IMR-90 (cell line): ENCODE measurements at regions not wholly inside any gene's neighbourhood (a gene's known extent, or its start where the extent isn't known, plus 50 kb on each side); places are given as distances from the start of the nearest gene placed in this dataset.

ENCODE experiments used
- ATAC-seq: fragments of 200-7000 bp; cut with Tn5 transposase; 2 replicates; pipeline ENCODE4 v1.9.1; 2020; ENCODE audit warnings: low read depth, mild to moderate bottlenecking, moderate library complexity
- BruUV-seq: library from RNA; stranded (reverse); fragments of 400-500 nt; replicated peaks from 2 replicates; lab custom pipeline; 2021; lab: Mats Ljungman, UMichigan
- CTCF ChIA-PET: fragments of 300-600 bp; formaldehyde crosslinking; extraction: SDS; loops from one replicate; lab custom pipeline; 2021; ENCODE audit warnings: antibody characterized with exemption; lab: Yijun Ruan, JAX
- POLR2A ChIA-PET: fragments of 300-600 bp; sonication (Branson Sonifier 250); formaldehyde crosslinking; loops from one replicate; lab custom pipeline; 2022; ENCODE audit warnings: antibody characterized with exemption; ENCODE audit not compliant: unreplicated experiment; lab: Charles Lee
- DNase-seq: peaks from one replicate; pipeline ENCODE4 v3.0.0; 2013
- H2AFZ ChIP-seq: replicated peaks from 2 replicates; pipeline ENCODE3; 2013; ENCODE audit warnings: low read length, mild to moderate bottlenecking; ENCODE audit not compliant: poor library complexity
- H2AK5ac ChIP-seq: 2 replicates; pipeline ENCODE4 v1.6.1; 2013; ENCODE audit warnings: low read depth, low read length, inconsistent platforms
- H2AK9ac ChIP-seq: replicated peaks from 2 replicates; pipeline ENCODE3; 2013; ENCODE audit warnings: mild to moderate bottlenecking, low read depth, low read length, moderate library complexity; ENCODE audit not compliant: poor library complexity
- H2BK120ac ChIP-seq: 2 replicates; pipeline ENCODE4 v1.6.1; 2013; ENCODE audit warnings: low read depth, low read length, inconsistent platforms
- H2BK15ac ChIP-seq: 3 replicates; pipeline ENCODE4 v1.6.1; 2013; ENCODE audit warnings: low read depth, low read length, inconsistent platforms
- H2BK20ac ChIP-seq: 2 replicates; pipeline ENCODE4 v1.6.1; 2013; ENCODE audit warnings: low read depth, mild to moderate bottlenecking, inconsistent platforms, low read length, moderate library complexity
- H2BK5ac ChIP-seq: 2 replicates; pipeline ENCODE4 v1.6.1; 2013; ENCODE audit warnings: mild to moderate bottlenecking, low read depth, low read length, inconsistent platforms; ENCODE audit not compliant: poor library complexity, severe bottlenecking
- H3K14ac ChIP-seq: replicated peaks from 2 replicates; pipeline ENCODE4 v1.6.1; 2013; ENCODE audit warnings: low read depth, low read length, inconsistent platforms
- H3K18ac ChIP-seq: 2 replicates; pipeline ENCODE4 v1.6.1; 2013; ENCODE audit warnings: low read depth, low read length, control low read depth
- H3K23ac ChIP-seq: 2 replicates; pipeline ENCODE4 v1.6.1; 2013; ENCODE audit warnings: low read depth, low read length, inconsistent platforms
- H3K27ac ChIP-seq: 2 replicates; pipeline ENCODE4 v1.5.1; 2013; ENCODE audit warnings: mild to moderate bottlenecking, control low read depth, low read length; ENCODE audit not compliant: insufficient read depth
- H3K27me3 ChIP-seq: 2 replicates; pipeline ENCODE4 v1.6.1; 2013; ENCODE audit warnings: low read length; ENCODE audit not compliant: control insufficient read depth, insufficient read depth
- H3K36me3 ChIP-seq: 2 replicates; pipeline ENCODE4 v1.6.1; 2013; ENCODE audit warnings: low read length, mixed read lengths; ENCODE audit not compliant: control insufficient read depth, insufficient read depth
- H3K4ac ChIP-seq: 2 replicates; pipeline ENCODE4 v1.6.1; 2013; ENCODE audit warnings: low read depth, low read length, inconsistent platforms
- H3K4me1 ChIP-seq: 2 replicates; pipeline ENCODE4 v1.6.1; 2013; ENCODE audit warnings: low read length, mixed read lengths; ENCODE audit not compliant: control insufficient read depth, insufficient read depth
- H3K4me2 ChIP-seq: 2 replicates; pipeline ENCODE4 v1.6.1; 2013; ENCODE audit warnings: low read depth, mild to moderate bottlenecking, control low read depth, low read length, moderate library complexity
- H3K4me3 ChIP-seq: 2 replicates; pipeline ENCODE4 v1.5.1; 2013; ENCODE audit warnings: low read depth, mild to moderate bottlenecking, control low read depth, low read length, moderate library complexity; ENCODE audit not compliant: insufficient read depth
- H3K56ac ChIP-seq: 2 replicates; pipeline ENCODE4 v1.6.1; 2013; ENCODE audit warnings: low read length, inconsistent platforms; ENCODE audit not compliant: insufficient read depth; ENCODE audit errors: extremely low read depth
- H3K79me1 ChIP-seq, 2 experiments: 2 replicates each; pipeline ENCODE4 v1.6.1; 2013; ENCODE audit warnings: low read length in 2 of 2, inconsistent platforms in 1 of 2, low read depth in 1 of 2
- H3K9ac ChIP-seq: 2 replicates; pipeline ENCODE4 v1.6.1; 2013; ENCODE audit warnings: low read depth, low read length, control low read depth
- H3K9me1 ChIP-seq: 2 replicates; pipeline ENCODE4 v1.6.1; 2013; ENCODE audit warnings: low read length, inconsistent platforms; ENCODE audit not compliant: insufficient read depth
- H3K9me3 ChIP-seq: 2 replicates; pipeline ENCODE4 v1.6.1; 2013; ENCODE audit warnings: low read length; ENCODE audit not compliant: control insufficient read depth, insufficient read depth
- H4K20me1 ChIP-seq: 2 replicates; pipeline ENCODE4 v1.6.1; 2013; ENCODE audit warnings: low read length, inconsistent platforms; ENCODE audit not compliant: insufficient read depth
- H4K5ac ChIP-seq: 2 replicates; pipeline ENCODE4 v1.6.1; 2013; ENCODE audit warnings: mild to moderate bottlenecking, low read depth, low read length, control low read depth
- H4K8ac ChIP-seq, 2 experiments: 2 replicates each; pipeline ENCODE4 v1.6.1; 2013; ENCODE audit warnings: low read depth in 2 of 2, low read length in 2 of 2, control low read depth in 1 of 2, inconsistent platforms in 1 of 2
- H4K91ac ChIP-seq: 2 replicates; pipeline ENCODE4 v1.6.1; 2013; ENCODE audit warnings: low read depth, low read length, inconsistent platforms; ENCODE audit not compliant: insufficient read depth
- BHLHE40 ChIP-seq: fragments of 150-350 bp; IDR thresholded peaks from 2 replicates; pipeline ENCODE4 v1.6.1; 2016; ENCODE audit warnings: mild to moderate bottlenecking, low read depth, low read length
- CEBPB ChIP-seq: IDR thresholded peaks from 2 replicates; pipeline ENCODE4 v1.6.1; 2012; ENCODE audit warnings: low read depth, low read length, improper control_type of control experiment
- CHD1 ChIP-seq: IDR thresholded peaks from 2 replicates; pipeline ENCODE4 v1.6.1; 2012; ENCODE audit warnings: low read depth, low read length, improper control_type of control experiment
- FOS ChIP-seq: fragments of 150-350 bp; IDR thresholded peaks from 2 replicates; pipeline ENCODE4 v1.6.1; 2016; ENCODE audit warnings: low read depth, low read length
- MAFK ChIP-seq: IDR thresholded peaks from 2 replicates; pipeline ENCODE4 v1.6.1; 2012; ENCODE audit warnings: low read depth, low read length, improper control_type of control experiment
- MAZ ChIP-seq: IDR thresholded peaks from 2 replicates; pipeline ENCODE4 v1.6.1; 2012; ENCODE audit warnings: low read depth, mild to moderate bottlenecking, low read length, improper control_type of control experiment, moderate library complexity, borderline replicate concordance
- MXI1 ChIP-seq: IDR thresholded peaks from 2 replicates; pipeline ENCODE4 v1.6.1; 2012; ENCODE audit warnings: low read depth, mild to moderate bottlenecking, low read length, moderate library complexity, borderline replicate concordance
- NFE2L2 ChIP-seq: fragments of 150-350 bp; IDR thresholded peaks from 2 replicates; pipeline ENCODE4 v1.6.1; 2016; ENCODE audit warnings: low read depth, mild to moderate bottlenecking, low read length
- POLR2A ChIP-seq: IDR thresholded peaks from 2 replicates; pipeline ENCODE4 v1.6.1; 2012; ENCODE audit warnings: mild to moderate bottlenecking, low read depth, low read length
- RAD21 ChIP-seq: IDR thresholded peaks from 2 replicates; pipeline ENCODE4 v1.6.1; 2012; ENCODE audit warnings: low read length, improper control_type of control experiment
- RCOR1 ChIP-seq: IDR thresholded peaks from 2 replicates; pipeline ENCODE4 v1.6.1; 2012; ENCODE audit warnings: mild to moderate bottlenecking, low read length, improper control_type of control experiment; ENCODE audit not compliant: insufficient replicate concordance
- RFX5 ChIP-seq: IDR thresholded peaks from 2 replicates; pipeline ENCODE4 v1.8.0; 2012; ENCODE audit warnings: low read depth, mild to moderate bottlenecking, low read length, moderate library complexity
- SMC3 ChIP-seq: fragments of 150-350 bp; IDR thresholded peaks from 2 replicates; pipeline ENCODE4 v1.6.1; 2016; ENCODE audit warnings: low read depth, mild to moderate bottlenecking, antibody characterized with exemption, low read length, moderate library complexity
- WGBS, 2 experiments: methylation state at CpG; one replicate each; pipeline versions ENCODE4 v1.1.5 to v1.1.7; 2013; ENCODE audit warnings: missing lambda C conversion rate in 2 of 2; ENCODE audit not compliant: insufficient read length in 1 of 2; ENCODE audit errors: extremely low coverage in 2 of 2; 5-methylcytosine and 5-hydroxymethylcytosine counted together
- dilution Hi-C: fragments of 300-500 bp; cut with HindIII; formaldehyde crosslinking; loops from one replicate; pipeline ENCODE4 v1.14.3; 2018; ENCODE audit warnings: low sequenced_read_pairs; ENCODE audit not compliant: unreplicated experiment
- in situ Hi-C: fragments of 300-500 bp; cut with MboI; formaldehyde crosslinking; loops from 3 replicates; pipeline ENCODE4 v1.14.3; 2019; ENCODE audit warnings: low sequenced_read_pairs, inconsistent platforms, mixed read lengths
- intact Hi-C: fragments of 100-400 bp; cut with micrococcal nuclease; formaldehyde crosslinking; loops from 2 replicates; pipeline ENCODE4 v1.10.0; 2022
- TF ChIP-seq, protein P1 (sequence below): conservative IDR thresholded peaks from 2 replicates; pipeline ENCODE4 v1.5.1; 2012; ENCODE audit warnings: mild to moderate bottlenecking, low read depth, low read length, improper control_type of control experiment
- TF ChIP-seq, protein P2 (sequence below): fragments of 150-350 bp; IDR thresholded peaks from 2 replicates; pipeline ENCODE4 v1.6.1; 2016; ENCODE audit warnings: low read depth, mild to moderate bottlenecking, low read length, moderate library complexity, borderline replicate concordance

DNA sequence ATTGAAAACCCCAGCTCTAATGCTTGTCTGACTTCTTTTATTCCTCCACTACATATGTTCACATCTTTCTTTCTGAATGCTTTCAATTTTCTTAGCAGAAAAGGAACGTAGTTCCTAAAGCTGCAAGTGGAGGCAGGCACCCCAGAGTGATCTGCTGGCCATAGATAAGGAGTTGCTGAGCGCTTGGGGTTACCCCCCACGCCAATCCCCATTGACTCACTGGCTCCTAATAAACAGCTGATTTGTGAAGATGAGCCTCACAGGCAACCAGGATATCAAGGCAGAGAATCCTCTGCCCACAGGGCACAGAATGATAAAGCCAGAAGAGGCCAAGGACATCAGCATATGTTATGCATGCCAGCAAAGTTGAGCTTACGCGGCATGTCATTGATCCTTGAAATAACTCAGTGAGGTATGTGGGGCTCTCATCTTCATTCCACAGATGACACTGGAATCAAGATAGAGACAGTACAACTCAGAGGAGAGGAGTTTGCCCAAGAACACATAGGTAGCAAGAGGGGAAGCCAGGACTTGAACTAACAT, 129.1 kb upstream of the PTPRT start:
- POLR2A ChIA-PET, result no interaction called here
- Histone ChIP-seq H3K4ac (no peak overlapping the region), H3K4me3 (no peak overlapping the region), H2BK120ac (no peak overlapping the region), H4K91ac (no peak overlapping the region), H3K79me1 (no peaks in the 10 kb centered on the region), H3K23ac (no peak overlapping the region), H2AK5ac (no peak overlapping the region), H3K9me1 (no peaks in the 10 kb centered on the region), H4K5ac (no peak overlapping the region), H3K9me3 (no peaks in the 10 kb centered on the region), H3K9ac (no peak overlapping the region), H3K27me3 (no peaks in the 10 kb centered on the region), H3K4me2 (no peak overlapping the region), H2AK9ac (no peak overlapping the region), H2BK20ac (no peak overlapping the region), H3K18ac (no peak overlapping the region), H2AFZ (no peak overlapping the region), H3K4me1 (no peaks in the 10 kb centered on the region), H4K8ac (no peak overlapping the region), H3K56ac (no peak overlapping the region), H3K14ac (no peak overlapping the region), H3K36me3 (no peaks in the 10 kb centered on the region), H2BK5ac (no peak overlapping the region), H3K27ac (no peak overlapping the region), H4K20me1 (no peaks in the 10 kb centered on the region), H2BK15ac (no peak overlapping the region)
- intact Hi-C loops (no loop called here), in situ Hi-C loops (no loop called here), dilution Hi-C loops (no loop called here)
- CTCF ChIA-PET, result no interaction called here
- TF ChIP-seq CHD1 (no peak), SMC3 (no peak), MXI1 (no peak), RCOR1 (no peak), CEBPB (no peak), MAFK (no peak), POLR2A (no peak), BHLHE40 (no peak), NFE2L2 (no peak), RFX5 (no peak), RAD21 (no peak), MAZ (no peak), FOS (no peak)
- TF ChIP-seq, protein P1, sequence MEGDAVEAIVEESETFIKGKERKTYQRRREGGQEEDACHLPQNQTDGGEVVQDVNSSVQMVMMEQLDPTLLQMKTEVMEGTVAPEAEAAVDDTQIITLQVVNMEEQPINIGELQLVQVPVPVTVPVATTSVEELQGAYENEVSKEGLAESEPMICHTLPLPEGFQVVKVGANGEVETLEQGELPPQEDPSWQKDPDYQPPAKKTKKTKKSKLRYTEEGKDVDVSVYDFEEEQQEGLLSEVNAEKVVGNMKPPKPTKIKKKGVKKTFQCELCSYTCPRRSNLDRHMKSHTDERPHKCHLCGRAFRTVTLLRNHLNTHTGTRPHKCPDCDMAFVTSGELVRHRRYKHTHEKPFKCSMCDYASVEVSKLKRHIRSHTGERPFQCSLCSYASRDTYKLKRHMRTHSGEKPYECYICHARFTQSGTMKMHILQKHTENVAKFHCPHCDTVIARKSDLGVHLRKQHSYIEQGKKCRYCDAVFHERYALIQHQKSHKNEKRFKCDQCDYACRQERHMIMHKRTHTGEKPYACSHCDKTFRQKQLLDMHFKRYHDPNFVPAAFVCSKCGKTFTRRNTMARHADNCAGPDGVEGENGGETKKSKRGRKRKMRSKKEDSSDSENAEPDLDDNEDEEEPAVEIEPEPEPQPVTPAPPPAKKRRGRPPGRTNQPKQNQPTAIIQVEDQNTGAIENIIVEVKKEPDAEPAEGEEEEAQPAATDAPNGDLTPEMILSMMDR, result no peak
- TF ChIP-seq, protein P2, sequence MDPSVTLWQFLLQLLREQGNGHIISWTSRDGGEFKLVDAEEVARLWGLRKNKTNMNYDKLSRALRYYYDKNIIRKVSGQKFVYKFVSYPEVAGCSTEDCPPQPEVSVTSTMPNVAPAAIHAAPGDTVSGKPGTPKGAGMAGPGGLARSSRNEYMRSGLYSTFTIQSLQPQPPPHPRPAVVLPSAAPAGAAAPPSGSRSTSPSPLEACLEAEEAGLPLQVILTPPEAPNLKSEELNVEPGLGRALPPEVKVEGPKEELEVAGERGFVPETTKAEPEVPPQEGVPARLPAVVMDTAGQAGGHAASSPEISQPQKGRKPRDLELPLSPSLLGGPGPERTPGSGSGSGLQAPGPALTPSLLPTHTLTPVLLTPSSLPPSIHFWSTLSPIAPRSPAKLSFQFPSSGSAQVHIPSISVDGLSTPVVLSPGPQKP, result no peak
- no TSS peak for BruUV-seq
- 60% methylated on average over 1 of the region's 5 CpGs; no CpG with 5 or more reads in 1 of the 2 experiments for WGBS, 2 experiments
- ATAC-seq (no peak), DNase-seq (no peak)
